Peyer's patch (tissue), 4 donors: ENCODE measurements at regions not wholly inside any gene's neighbourhood (a gene's known extent, or its start where the extent isn't known, plus 50 kb on each side); places are given as distances from the start of the nearest gene placed in this dataset.

Experiments
- CTCF ChIP-seq, 6 experiments: fragments of 450-650 bp in 4 of 6; fragments of 200-600 bp in 2 of 6; sonication (generic) in 1 of 6; IDR thresholded peaks; one replicate each; pipeline ENCODE4 v1.5.1; 2017 to 2019; ENCODE audit warnings: antibody characterized with exemption in 6 of 6, mild to moderate bottlenecking in 3 of 6, moderate library complexity in 1 of 6
- POLR2A ChIP-seq, 2 donors: fragments of 450-650 bp; IDR thresholded peaks; one replicate each; pipeline ENCODE4 v1.5.1; 2017; ENCODE audit warnings: antibody characterized with exemption in 2 of 2, mild to moderate bottlenecking in 2 of 2, moderate library complexity in 2 of 2

- TF ChIP-seq CTCF (IDR thresholded peaks at IDR 0.05) (no peak), POLR2A (IDR thresholded peaks at IDR 0.05) (no peak)
Measured at GRCh38 chr18:42412281-42412680, 457.2 kb downstream of the PIK3C3 start.
